ENCODE measurements at regions not wholly inside any gene's neighbourhood (a gene's known extent, or its start where the extent isn't known, plus 50 kb on each side); places are given as distances from the start of the nearest gene placed in this dataset.

DNA sequence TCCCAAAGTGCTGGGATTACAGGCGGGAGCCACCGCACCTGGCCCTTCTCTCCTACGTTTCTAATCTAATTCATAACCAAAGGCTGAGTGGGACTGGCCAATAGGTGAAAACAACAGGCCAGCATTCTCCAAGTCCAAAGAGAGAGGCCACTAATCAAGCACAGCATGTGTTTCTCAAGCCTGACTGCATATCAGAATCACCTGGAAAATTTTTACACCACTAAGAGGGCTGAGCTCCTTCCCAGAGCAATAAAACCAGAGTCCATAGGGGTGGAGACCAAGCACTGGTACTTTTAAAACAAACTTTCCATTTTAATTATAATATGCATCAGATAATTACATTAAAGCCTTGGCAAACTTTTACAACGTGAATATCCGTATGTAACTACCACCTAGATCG, 254.4 kb downstream of the OPA1 start:
- TF ChIP-seq, protein P1, sequence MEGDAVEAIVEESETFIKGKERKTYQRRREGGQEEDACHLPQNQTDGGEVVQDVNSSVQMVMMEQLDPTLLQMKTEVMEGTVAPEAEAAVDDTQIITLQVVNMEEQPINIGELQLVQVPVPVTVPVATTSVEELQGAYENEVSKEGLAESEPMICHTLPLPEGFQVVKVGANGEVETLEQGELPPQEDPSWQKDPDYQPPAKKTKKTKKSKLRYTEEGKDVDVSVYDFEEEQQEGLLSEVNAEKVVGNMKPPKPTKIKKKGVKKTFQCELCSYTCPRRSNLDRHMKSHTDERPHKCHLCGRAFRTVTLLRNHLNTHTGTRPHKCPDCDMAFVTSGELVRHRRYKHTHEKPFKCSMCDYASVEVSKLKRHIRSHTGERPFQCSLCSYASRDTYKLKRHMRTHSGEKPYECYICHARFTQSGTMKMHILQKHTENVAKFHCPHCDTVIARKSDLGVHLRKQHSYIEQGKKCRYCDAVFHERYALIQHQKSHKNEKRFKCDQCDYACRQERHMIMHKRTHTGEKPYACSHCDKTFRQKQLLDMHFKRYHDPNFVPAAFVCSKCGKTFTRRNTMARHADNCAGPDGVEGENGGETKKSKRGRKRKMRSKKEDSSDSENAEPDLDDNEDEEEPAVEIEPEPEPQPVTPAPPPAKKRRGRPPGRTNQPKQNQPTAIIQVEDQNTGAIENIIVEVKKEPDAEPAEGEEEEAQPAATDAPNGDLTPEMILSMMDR (IDR thresholded peaks at IDR 0.05), result no peak
- TF ChIP-seq POLR2A (IDR thresholded peaks at IDR 0.05), result no peak
